ENCODE measurements at regions not wholly inside any gene's neighbourhood (a gene's known extent, or its start where the extent isn't known, plus 50 kb on each side); places are given as distances from the start of the nearest gene placed in this dataset.

DNA sequence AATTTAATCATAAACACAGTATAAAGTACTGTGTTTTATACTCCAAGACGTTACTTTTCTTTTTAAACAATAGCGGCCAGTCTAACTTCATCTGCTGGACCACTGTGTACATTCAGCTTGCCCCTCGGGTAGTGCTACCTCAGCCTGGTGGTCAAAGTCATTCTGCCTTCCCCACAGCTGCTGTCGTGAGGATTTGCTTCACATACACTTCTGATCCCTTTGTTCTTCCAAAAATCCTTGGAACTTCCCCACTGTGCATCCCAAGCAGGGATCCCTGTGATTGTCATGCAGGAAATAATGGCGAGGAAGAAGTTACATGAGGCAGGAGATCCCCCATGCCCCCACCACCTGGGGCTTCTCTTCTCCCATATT lies 234.9 kb upstream of the STARD13 start:
- no peak for DNase-seq

DNA sequence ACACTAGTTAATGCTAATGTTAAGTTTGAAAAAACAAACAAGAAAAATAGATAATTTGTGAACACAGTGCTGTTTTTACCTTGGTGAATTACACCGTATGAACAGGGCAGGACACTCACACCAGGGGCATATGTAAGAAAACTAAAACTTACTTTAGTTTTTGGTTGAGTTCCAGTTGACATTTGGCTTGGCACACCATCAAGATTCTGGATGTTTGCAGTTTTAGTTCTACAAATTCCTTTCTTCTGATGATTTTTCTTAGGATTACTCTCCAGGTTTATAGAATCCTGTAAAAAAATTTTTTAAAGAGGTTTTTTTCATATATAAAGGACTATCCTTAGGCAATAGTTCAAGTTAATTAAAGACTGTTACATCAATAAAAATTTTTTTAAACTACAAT lies 238.5 kb upstream of the STARD13 start:
- DNase-seq: no peak

DNA sequence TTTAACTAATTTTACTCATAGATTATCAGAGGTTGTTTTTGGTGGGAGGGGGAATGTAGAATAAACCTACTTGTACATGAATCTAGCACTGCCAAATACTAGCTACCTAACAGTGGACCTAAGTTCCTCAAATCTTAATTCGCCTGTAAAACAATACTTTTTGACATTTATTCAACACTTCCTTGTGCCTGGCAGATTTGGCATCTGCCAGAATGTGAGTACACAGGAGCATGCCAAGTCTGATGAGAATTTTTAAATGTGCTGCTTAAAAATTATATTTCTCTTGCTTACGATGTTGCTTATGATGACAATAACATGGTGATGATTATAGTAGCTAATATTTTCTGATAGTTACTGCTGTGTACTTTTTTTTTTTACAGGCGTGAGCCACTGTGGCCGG lies 240.2 kb upstream of the STARD13 start:
- no peak for DNase-seq

GRCh38 chr13:33526718-33527117 lies 241.2 kb upstream of the STARD13 start:
- no peak for DNase-seq

DNA sequence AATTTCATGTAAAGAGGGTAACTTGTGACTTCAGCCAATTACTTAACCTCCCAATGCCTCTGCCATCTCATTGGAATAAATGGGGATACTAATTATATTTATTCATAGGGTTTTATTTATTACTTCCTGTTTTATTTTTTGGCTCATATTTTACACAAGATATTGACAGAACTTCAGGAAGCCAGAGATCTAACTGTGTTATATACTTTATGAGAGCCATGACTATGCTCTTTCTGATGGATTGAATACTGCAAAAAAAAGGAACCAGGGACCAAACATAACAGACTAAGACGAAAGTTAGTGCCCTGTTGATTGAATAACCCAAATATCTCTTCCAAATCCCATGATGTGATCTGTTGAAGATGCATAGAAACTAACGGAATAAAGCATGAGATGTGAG lies 243.3 kb upstream of the STARD13 start:
- DNase-seq: no peak

- DNase-seq: no peak
Observed at GRCh38 chr13:33531484-33531883, 245.9 kb upstream of the STARD13 start.

DNA sequence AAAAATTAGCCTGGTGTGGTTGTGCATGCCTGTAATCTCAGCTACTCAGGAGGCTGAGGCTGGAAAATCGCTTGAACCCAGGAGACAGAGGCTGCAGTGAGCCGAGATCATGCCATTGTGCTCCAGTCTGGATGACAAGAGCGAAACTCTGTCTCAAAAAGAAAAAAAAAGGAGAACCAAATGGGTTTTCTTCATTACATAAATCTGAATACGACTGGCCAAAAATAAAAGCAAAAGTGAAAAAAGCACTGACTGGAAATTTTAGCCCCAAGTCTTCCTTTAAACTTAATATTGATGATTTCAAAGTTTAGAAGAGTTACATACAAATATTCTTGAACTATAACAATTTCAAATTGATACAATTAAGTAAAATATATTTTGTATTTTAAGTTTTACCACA lies 249.5 kb upstream of the STARD13 start:
- no peak for DNase-seq

DNA sequence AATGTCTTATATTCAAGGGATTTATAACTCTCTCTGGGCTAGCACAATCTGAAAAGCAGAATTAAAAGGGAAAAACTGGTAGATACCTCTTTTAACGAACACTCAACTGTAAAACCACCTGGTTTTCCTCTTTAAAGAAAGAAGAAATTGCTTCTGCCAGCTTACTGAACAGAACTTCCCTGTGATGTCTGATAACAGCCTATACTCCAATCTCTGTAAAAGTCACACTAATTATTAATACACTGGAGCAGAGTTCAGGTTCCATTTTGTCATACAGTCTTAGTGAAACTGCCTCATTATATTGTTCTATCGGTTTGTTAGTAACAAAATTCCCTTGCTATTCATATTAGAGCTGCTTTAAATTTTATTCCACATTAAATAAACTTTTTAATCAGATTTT lies 251.0 kb upstream of the STARD13 start:
- DNase-seq: no peak

DNA sequence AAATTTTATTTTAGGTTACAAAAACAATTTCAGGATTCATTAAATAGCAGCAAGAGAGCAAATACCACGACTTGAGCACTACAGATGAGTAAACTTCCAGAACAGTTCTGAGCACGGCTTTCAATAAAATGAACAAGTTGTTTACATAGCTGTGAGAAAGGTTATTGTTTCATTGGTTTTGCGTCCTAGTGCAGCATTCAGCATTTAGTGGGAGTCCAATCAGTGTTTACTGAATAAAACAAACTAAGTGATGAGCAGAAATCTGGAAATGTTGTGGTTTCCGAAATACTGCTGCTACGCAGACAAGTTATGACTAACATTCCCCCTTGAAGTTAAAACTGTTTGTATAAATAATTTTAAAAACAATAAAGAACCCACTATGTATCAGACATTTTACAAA lies 251.5 kb upstream of the STARD13 start:
- no peak for DNase-seq

DNA sequence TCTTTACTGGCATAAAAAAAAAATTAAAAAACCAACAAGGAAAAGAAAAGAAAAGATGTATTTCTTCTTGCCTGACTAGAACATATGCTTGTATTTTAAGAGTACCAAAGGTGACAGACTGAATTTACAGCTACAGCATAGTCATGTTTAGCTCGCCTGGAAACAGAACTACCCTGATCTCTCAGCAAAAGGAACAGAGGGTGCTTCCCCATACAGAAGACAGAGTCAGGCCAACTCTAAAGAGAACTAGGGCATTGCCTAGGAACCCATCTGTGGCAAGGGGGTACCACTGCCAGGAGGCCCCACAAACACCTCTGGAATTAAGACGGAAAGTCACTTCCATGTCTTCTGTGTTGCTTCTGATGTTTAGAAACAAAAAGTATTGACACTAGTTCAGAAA lies 252.1 kb upstream of the STARD13 start:
- no peak for DNase-seq

DNA sequence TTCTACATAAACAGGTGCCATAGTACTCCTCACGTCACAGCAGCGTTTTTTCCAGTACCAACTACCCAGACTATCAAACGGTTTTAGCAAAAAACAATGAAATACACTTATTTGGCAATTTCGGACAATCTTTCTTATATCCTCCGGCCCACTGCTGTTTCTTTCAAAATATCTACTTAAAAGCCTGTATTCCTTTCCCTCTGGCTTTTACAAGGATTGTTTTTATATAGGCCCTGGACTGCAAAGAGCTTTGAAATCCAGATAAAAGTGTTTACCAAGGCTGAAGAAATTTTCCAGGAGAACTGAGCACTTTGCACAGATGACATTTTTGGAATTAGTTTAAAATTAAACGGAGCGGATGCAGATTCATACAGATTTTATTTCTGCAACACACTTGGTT lies 255.9 kb upstream of the STARD13 start:
- DNase-seq: no peak

DNA sequence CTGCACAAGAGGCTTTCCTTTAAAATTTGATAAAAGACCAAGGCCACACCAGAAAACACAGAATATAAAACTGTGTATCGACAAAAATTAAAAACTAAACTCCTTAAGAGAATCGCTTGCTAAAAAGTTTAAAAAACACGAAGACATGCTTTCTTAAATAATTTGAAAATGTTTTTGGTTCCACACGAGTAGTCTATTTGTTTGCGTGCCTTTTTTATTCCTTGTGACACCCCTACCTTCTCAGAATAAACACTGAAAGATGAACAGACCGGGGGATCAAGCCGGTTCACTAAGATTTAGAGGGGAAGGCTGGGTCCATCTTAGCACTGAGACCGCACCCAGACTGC lies 256.4 kb upstream of the STARD13 start:
- DNase-seq: no peak

DNA sequence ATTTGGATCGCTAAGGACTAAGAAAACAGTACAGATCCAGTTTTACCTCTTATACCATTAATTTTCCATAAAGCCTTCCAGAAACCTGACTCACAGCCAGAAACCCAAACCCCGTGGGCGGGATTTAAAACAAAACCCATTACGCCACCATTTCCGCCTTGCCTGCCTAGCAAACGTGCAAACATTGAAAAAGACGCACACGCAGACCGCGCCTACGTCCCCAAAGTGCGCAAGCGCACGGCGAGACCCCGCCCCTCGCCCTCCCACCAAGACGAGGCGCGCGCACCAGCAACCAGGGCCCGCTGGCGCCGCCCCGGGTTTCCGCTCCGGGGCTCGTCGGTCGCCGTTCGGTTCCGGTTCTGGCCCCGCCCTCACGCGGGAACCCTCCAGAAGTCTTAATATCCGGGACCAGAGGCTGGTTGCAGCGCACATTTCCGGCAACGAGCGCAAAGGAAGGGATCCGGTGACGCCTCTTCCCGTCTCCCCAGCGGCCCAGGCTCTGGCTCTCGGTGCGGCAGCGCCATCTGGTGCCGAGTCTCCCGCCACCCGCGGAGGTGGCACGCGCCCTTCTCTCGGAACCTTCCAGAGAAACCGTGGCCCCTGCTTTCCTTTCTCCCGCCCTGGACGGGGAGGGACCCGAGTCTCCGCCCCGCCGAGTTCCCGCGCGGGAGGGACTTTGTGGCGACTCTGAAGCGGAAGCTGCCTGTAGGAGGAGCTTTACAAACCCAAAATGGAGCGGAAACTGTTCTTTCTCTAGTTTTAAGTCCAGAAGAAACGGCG lies 256.9 kb upstream of the STARD13 start:
- DNase-seq: peak; percentile 98 to 99

DNA sequence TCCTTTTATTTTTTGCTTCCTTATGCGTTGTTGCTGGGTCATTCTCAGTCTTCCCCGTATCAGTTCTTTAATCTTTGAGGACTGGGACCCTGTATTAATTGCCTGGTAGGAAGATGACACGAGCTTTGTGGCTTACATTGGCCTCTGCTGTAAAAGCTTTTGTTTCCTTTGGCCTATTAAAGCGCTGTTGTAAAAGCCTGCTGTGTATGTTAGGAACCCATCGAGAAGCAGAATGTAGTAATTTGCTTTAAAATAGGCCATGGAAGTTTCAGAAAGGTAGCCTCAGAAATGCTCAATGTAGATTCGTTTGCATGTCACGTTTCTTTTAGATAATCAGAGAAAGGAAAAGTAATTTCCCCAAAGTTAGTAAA lies 257.5 kb upstream of the STARD13 start:
- no peak for DNase-seq

DNA sequence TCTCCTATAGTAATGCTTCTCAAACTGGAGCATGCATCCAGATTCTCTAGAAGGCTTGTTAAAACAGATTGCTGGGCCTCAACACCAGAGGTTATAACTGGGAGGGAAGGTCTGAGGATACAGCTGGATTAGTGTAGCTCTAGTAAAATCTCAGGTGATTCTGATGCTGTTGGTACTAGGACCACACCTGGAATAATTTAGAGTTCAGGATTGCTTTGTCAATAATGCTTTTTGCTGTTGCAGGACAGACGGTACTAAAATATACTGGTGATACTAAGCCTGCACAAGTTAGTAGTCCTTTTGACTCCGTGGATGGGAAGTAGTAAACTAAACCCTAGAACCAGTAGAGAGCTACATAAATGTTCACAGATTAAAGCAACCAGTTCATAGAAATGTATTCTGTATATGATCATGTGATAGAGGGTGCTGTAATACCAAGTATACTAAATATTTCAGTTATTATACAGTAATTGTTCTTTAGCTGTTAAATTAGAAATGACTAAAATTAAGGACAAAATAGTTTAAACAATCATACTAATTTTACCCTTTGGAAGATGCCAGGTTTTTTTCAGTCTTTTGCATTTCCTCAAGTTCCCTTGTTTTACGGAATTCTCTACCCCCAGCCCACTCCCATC lies 258.2 kb upstream of the STARD13 start:
- peak; percentile 51 to 53 for DNase-seq

- DNase-seq: peak in 1 of 2 experiments; percentile 21
Observed at GRCh38 chr13:33544308-33544707, 258.8 kb upstream of the STARD13 start.

DNA sequence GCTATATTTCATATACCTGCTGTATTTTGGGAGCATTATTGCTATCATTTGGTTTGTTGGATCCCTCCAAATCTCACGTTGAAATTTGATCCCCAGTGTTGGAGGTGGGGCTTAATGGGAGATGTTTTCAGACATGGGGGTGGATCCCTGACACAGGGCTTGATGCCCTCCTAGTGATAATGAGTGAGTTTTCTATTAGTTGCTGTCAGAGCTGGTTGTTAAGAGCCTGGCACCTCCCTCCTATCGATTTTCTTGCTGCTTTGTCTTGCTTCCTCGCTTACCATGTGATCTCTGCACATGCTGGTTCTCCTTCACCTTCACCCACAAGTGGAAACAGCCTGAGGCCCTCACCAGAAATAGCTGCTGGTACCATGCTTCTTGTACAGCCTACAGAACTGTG lies 259.9 kb upstream of the STARD13 start:
- DNase-seq: peak in 1 of 2 experiments; percentile 32

- DNase-seq: peak; percentile 97 to 98
Observed at GRCh38 chr13:33547035-33547434, 261.5 kb upstream of the STARD13 start.

GRCh38 chr13:33548069-33548468 lies 262.5 kb upstream of the STARD13 start:
- DNase-seq: peak in 1 of 2 experiments; percentile 12

- no peak for DNase-seq
Observed at GRCh38 chr13:33550276-33550675, 264.7 kb upstream of the STARD13 start.

GRCh38 chr13:33550885-33551284 lies 265.3 kb upstream of the STARD13 start:
- no peak for DNase-seq

- peak in 1 of 2 experiments; percentile 7 for DNase-seq
Observed at GRCh38 chr13:33554919-33555791, 262.8 kb upstream of the RFC3 start.

- no peak for DNase-seq
Observed at GRCh38 chr13:33556828-33557227, 261.1 kb upstream of the RFC3 start.

GRCh38 chr13:33560726-33561125 lies 257.2 kb upstream of the RFC3 start:
- no peak for DNase-seq

Measured in NCI-H526 (cell line).